H1 (cell line): ENCODE measurements at regions not wholly inside any gene's neighbourhood (a gene's known extent, or its start where the extent isn't known, plus 50 kb on each side); places are given as distances from the start of the nearest gene placed in this dataset.

Source experiments
- CTCF ChIA-PET: fragments of 300-600 bp; sonication (Branson Sonifier 250); formaldehyde crosslinking; loops from one replicate; lab custom pipeline; 2021; ENCODE audit not compliant: partially characterized antibody; lab: Charles Lee
- POLR2A ChIA-PET: fragments of 300-600 bp; sonication (Branson Sonifier 250); formaldehyde crosslinking; loops from one replicate; lab custom pipeline; 2021; ENCODE audit warnings: inconsistent platforms; ENCODE audit not compliant: partially characterized antibody; lab: Charles Lee
- DNase-seq, 2 experiments: peaks; one replicate each; pipeline versions ENCODE4 v3.0.0 to v3.0.0-alpha.2; 2010 to 2022; ENCODE audit warnings: low spot score in 2 of 2, low read depth in 1 of 2, mixed read lengths in 1 of 2
- FAIRE-seq: peaks from 2 replicates; lab custom pipeline; 2011; peaks lifted over from hg19 to GRCh38; lab: Jason Lieb, UNC
- H2AFZ ChIP-seq: 2 replicates; pipeline ENCODE4 v1.8.1; 2012; ENCODE audit warnings: low read length, inconsistent platforms
- H2AK5ac ChIP-seq: 2 replicates; pipeline ENCODE4 v1.6.1; 2013; ENCODE audit warnings: low read depth, low read length
- H2BK120ac ChIP-seq: replicated peaks from 2 replicates; pipeline ENCODE3; 2013; ENCODE audit warnings: low read depth, low read length, inconsistent platforms
- H2BK12ac ChIP-seq: 2 replicates; pipeline ENCODE4 v1.6.1; 2013; ENCODE audit warnings: low read depth, low read length
- H2BK15ac ChIP-seq: 2 replicates; pipeline ENCODE4 v1.6.1; 2013; ENCODE audit warnings: low read length
- H2BK20ac ChIP-seq: 2 replicates; pipeline ENCODE4 v1.6.1; 2013; ENCODE audit warnings: low read length
- H2BK5ac ChIP-seq: 2 replicates; pipeline ENCODE4 v1.6.1; 2013; ENCODE audit warnings: low read depth, low read length
- H3K14ac ChIP-seq: 2 replicates; pipeline ENCODE4 v1.6.1; 2013; ENCODE audit warnings: inconsistent platforms; ENCODE audit not compliant: insufficient read length
- H3K18ac ChIP-seq: 2 replicates; pipeline ENCODE4 v1.6.1; 2013; ENCODE audit warnings: low read length; ENCODE audit errors: extremely low read depth
- H3K23ac ChIP-seq: 2 replicates; pipeline ENCODE4 v1.6.1; 2013; ENCODE audit warnings: inconsistent platforms; ENCODE audit not compliant: insufficient read length
- H3K23me2 ChIP-seq: 2 replicates; pipeline ENCODE4 v1.6.1; 2013; ENCODE audit warnings: low read depth, low read length
- H3K27ac ChIP-seq: 2 replicates; pipeline ENCODE4 v1.6.1; 2011; ENCODE audit warnings: low read depth, low read length, inconsistent platforms
- H3K27me3 ChIP-seq, 4 experiments: replicated peaks in 1 of 4; 1 replicate in 1 of 4; 2 replicates in 3 of 4; pipeline versions ENCODE4 v1.6.1 to v1.8.1; 2011 to 2013; ENCODE audit warnings: low read length in 3 of 4, mild to moderate bottlenecking in 3 of 4, inconsistent platforms in 2 of 4, mixed read lengths in 2 of 4, moderate library complexity in 1 of 4; ENCODE audit not compliant: control insufficient read depth in 3 of 4, insufficient read depth in 3 of 4; ENCODE audit errors: extremely low read depth in 1 of 4
- H3K36me3 ChIP-seq, 4 experiments: 2 replicates each; pipeline versions ENCODE4 v1.6.1 to v1.8.1; 2011 to 2013; ENCODE audit warnings: mild to moderate bottlenecking in 4 of 4, low read length in 3 of 4, moderate library complexity in 2 of 4, control low read depth in 1 of 4, inconsistent platforms in 1 of 4; ENCODE audit not compliant: insufficient read depth in 4 of 4, control insufficient read depth in 2 of 4
- H3K4ac ChIP-seq: replicated peaks from 2 replicates; pipeline ENCODE3; 2013; ENCODE audit warnings: low read length, low read depth, mixed read lengths, inconsistent platforms; ENCODE audit not compliant: insufficient read length
- H3K4me1 ChIP-seq, 4 experiments: replicated peaks in 1 of 4; 1 replicate in 1 of 4; 2 replicates in 3 of 4; pipeline versions ENCODE4 v1.6.1 to v1.8.1; 2011 to 2013; ENCODE audit warnings: low read length in 3 of 4, inconsistent platforms in 2 of 4, mixed read lengths in 1 of 4; ENCODE audit not compliant: insufficient read depth in 4 of 4, control insufficient read depth in 3 of 4
- H3K4me2 ChIP-seq, 2 experiments: 2 replicates each; pipeline versions ENCODE4 v1.6.1 to v1.8.1; 2011 to 2013; ENCODE audit warnings: low read depth in 2 of 2, low read length in 2 of 2, control low read depth in 1 of 2, inconsistent platforms in 1 of 2, mild to moderate bottlenecking in 1 of 2; ENCODE audit not compliant: insufficient read depth in 1 of 2
- H3K4me3 ChIP-seq, 4 experiments: fragments of 200-600, 300-600 bp in 1 of 4; sonication (generic), shearing (Covaris generic), sonication (Bioruptor Twin) in 1 of 4; 2 replicates each; pipeline versions ENCODE4 v1.5.1 to v1.8.1; 2011 to 2016; ENCODE audit warnings: low read length in 4 of 4, low read depth in 3 of 4, control low read depth in 2 of 4, inconsistent platforms in 2 of 4, mild to moderate bottlenecking in 2 of 4, mixed read lengths in 1 of 4, moderate library complexity in 1 of 4; ENCODE audit not compliant: insufficient read depth in 2 of 4; ENCODE audit errors: extremely low read depth in 1 of 4
- H3K56ac ChIP-seq: replicated peaks from 2 replicates; pipeline ENCODE3; 2013; ENCODE audit warnings: low read depth, mild to moderate bottlenecking, mixed read lengths, low read length, inconsistent platforms; ENCODE audit not compliant: insufficient read length
- H3K79me1 ChIP-seq: 2 replicates; pipeline ENCODE4 v1.6.1; 2013; ENCODE audit warnings: low read depth, low read length, control low read depth
- H3K79me2 ChIP-seq, 2 experiments: 2 replicates each; pipeline versions ENCODE4 v1.6.1 to v1.8.1; 2012 to 2013; ENCODE audit warnings: low read length in 2 of 2, mild to moderate bottlenecking in 2 of 2, inconsistent platforms in 1 of 2; ENCODE audit not compliant: insufficient read depth in 2 of 2, control insufficient read depth in 1 of 2
- H3K9ac ChIP-seq, 4 experiments: replicated peaks in 1 of 4; 1 replicate in 1 of 4; 2 replicates in 3 of 4; pipeline versions ENCODE4 v1.6.1 to v1.8.1; 2011 to 2013; ENCODE audit warnings: low read depth in 3 of 4, low read length in 3 of 4, control low read depth in 2 of 4, mild to moderate bottlenecking in 2 of 4, moderate library complexity in 2 of 4, inconsistent platforms in 1 of 4; ENCODE audit errors: extremely low read depth in 1 of 4
- H3K9me3 ChIP-seq, 2 experiments: 2 replicates each; pipeline versions ENCODE4 v1.6.1 to v1.8.1; 2012 to 2013; ENCODE audit warnings: mild to moderate bottlenecking in 2 of 2, moderate library complexity in 2 of 2, control low read depth in 1 of 2, inconsistent platforms in 1 of 2, low read depth in 1 of 2, low read length in 1 of 2, mixed read lengths in 1 of 2; ENCODE audit not compliant: insufficient read depth in 2 of 2
- H4K20me1 ChIP-seq, 2 experiments: replicated peaks in 1 of 2; 2 replicates each; pipeline versions ENCODE3 to v1.8.1; 2011 to 2013; ENCODE audit warnings: inconsistent platforms in 2 of 2, low read length in 2 of 2, mild to moderate bottlenecking in 1 of 2; ENCODE audit not compliant: insufficient read depth in 2 of 2, control insufficient read depth in 1 of 2
- H4K5ac ChIP-seq: 2 replicates; pipeline ENCODE4 v1.6.1; 2013; ENCODE audit warnings: low read length, low read depth, mixed read lengths, inconsistent platforms; ENCODE audit not compliant: insufficient read length
- H4K8ac ChIP-seq: 2 replicates; pipeline ENCODE4 v1.8.0; 2013; ENCODE audit warnings: mild to moderate bottlenecking, moderate library complexity, low read length, inconsistent platforms; ENCODE audit not compliant: insufficient read depth; ENCODE audit errors: extremely low read depth
- H4K91ac ChIP-seq: replicated peaks from 2 replicates; pipeline ENCODE3; 2013; ENCODE audit warnings: low read length, mixed read lengths, inconsistent platforms; ENCODE audit not compliant: insufficient read length
- BACH1 ChIP-seq: IDR thresholded peaks from 2 replicates; pipeline ENCODE4 v1.6.1; 2012; ENCODE audit warnings: low read length, improper control_type of control experiment
- CHD1 ChIP-seq: IDR thresholded peaks from 2 replicates; pipeline ENCODE4 v1.6.1; 2012; ENCODE audit warnings: low read depth, low read length, improper control_type of control experiment
- CREB1 ChIP-seq: IDR thresholded peaks from 2 replicates; pipeline ENCODE4 v1.6.1; 2012; ENCODE audit warnings: inconsistent platforms
- CTBP2 ChIP-seq: IDR thresholded peaks from 2 replicates; pipeline ENCODE4 v1.7.0; 2011; ENCODE audit warnings: borderline replicate concordance, mild to moderate bottlenecking, moderate library complexity, mixed read lengths, low read length; ENCODE audit not compliant: insufficient read depth, insufficient read length
- JUN ChIP-seq: IDR thresholded peaks from 2 replicates; pipeline ENCODE4 v1.6.1; 2011; ENCODE audit warnings: low read depth, mild to moderate bottlenecking, improper control_type of control experiment, low read length
- JUND ChIP-seq: IDR thresholded peaks from 2 replicates; pipeline ENCODE4 v1.6.1; 2011; ENCODE audit warnings: mild to moderate bottlenecking, improper control_type of control experiment, low read length
- KDM1A ChIP-seq: fragments of 200-600, 300-600 bp; sonication (generic); IDR thresholded peaks from 2 replicates; pipeline ENCODE4 v1.7.1; 2016; ENCODE audit warnings: mild to moderate bottlenecking, low read length, borderline replicate concordance
- POLR2A ChIP-seq, 2 experiments: IDR thresholded peaks; 1 replicate in 1 of 2; 2 replicates in 1 of 2; pipeline ENCODE4 v1.6.1; 2011; ENCODE audit warnings: low read depth in 2 of 2, low read length in 2 of 2, mild to moderate bottlenecking in 2 of 2; ENCODE audit errors: control extremely low read depth in 1 of 2
- SIRT6 ChIP-seq: IDR thresholded peaks from one replicate; pipeline ENCODE4 v1.7.1; 2012; ENCODE audit warnings: low read length, inconsistent platforms
- SP4 ChIP-seq: IDR thresholded peaks from 2 replicates; pipeline ENCODE4 v1.6.1; 2012; ENCODE audit warnings: low read length, inconsistent platforms
- SUZ12 ChIP-seq: fragments of 200-600 bp; sonication (generic); IDR thresholded peaks from 2 replicates; pipeline ENCODE4 v1.6.1; 2012; ENCODE audit warnings: mild to moderate bottlenecking, inconsistent platforms, low read length, moderate library complexity, mixed read lengths
- TEAD4 ChIP-seq: IDR thresholded peaks from 2 replicates; pipeline ENCODE4 v1.6.1; 2012; ENCODE audit warnings: low read depth, low read length, inconsistent platforms, mixed read lengths
- WGBS, 2 experiments: shearing (Covaris generic) in 1 of 2; methylation state at CpG; one replicate each; pipeline versions ENCODE4 v1.1.6 to v1.1.7; 2013 to 2015; ENCODE audit warnings: low lambda C conversion rate in 2 of 2, mixed read lengths in 2 of 2, inconsistent platforms in 1 of 2, low coverage in 1 of 2, missing lambda C conversion rate in 1 of 2; ENCODE audit not compliant: insufficient replicate concordance in 2 of 2, insufficient coverage in 1 of 2, insufficient read length in 1 of 2; ENCODE audit errors: extremely low coverage in 1 of 2, missing lambda C conversion rate in 1 of 2; 5-methylcytosine and 5-hydroxymethylcytosine counted together
- TF ChIP-seq, protein P1 (sequence below), 3 experiments: IDR thresholded peaks; 1 replicate in 2 of 3; 2 replicates in 1 of 3; pipeline versions ENCODE4 v1.5.1 to v1.6.1; 2011; ENCODE audit warnings: low read length in 3 of 3, mild to moderate bottlenecking in 3 of 3, inconsistent platforms in 2 of 3, low read depth in 1 of 3, moderate library complexity in 1 of 3; ENCODE audit not compliant: insufficient read depth in 1 of 3; ENCODE audit errors: control extremely low read depth in 1 of 3

DNA sequence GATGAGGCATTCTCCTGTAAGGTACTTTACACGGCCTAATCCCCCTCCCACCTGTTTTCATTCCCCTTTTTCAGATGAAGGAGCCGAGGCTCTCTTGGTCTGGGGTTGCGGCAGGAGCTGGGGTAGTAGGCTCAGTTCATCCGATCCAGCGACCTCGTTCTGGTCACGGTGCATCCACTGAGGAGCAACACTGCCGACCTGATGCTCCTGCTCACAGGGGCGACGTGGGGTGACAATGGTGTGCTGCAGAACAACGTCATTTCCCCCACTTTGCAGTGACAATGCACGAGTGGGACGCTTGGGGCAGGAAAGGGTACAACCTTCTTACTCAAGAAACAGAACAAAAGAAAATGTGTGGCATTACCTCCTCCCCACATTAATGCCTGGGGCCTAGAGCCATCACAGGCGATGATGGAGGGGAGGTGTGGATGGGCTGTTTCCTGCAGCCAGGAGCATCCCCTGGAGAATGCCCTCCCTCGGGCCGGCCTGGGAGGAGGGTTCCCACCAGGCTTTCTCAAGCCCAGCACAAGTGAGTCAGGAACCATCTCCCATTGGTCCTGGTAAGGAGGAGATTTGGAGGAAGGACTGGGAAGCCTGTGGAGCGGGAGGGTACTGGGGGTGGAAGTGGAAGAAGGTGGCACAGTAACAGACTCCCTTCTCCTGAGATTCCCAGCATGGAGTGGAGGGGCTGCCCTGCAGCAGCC lies 125.6 kb downstream of the SPATA19 start:
- H3K23ac ChIP-seq: no peak overlapping the region
- CTCF ChIA-PET: interaction anchor here (1.0 to 1.1 kb wide), 2 partner anchors 8 to 11 kb away, joined by 3 read pairs; no protein-coding TSS in a partner anchor
- H3K23me2 ChIP-seq: peaks cover 3% of the 10 kb centered on the region; the same call in 1 of the 2 replicates
- H2BK120ac ChIP-seq: no peak overlapping the region
- no peaks in the 10 kb centered on the region for H3K9me3 ChIP-seq
- H3K14ac ChIP-seq: no peak overlapping the region
- POLR2A ChIA-PET: no interaction called here
- 86% methylated on average over 17 of the region's 17 CpGs; no CpG with 5 or more reads in 1 of the 2 experiments for WGBS, 2 experiments
- no peak overlapping the region for H3K4me3 ChIP-seq
- H3K18ac ChIP-seq: no peak overlapping the region
- DNase-seq (no peak), FAIRE-seq (no peak)
- H2BK20ac ChIP-seq: no peak overlapping the region
- no peak overlapping the region for H2BK5ac ChIP-seq
- H3K27me3 ChIP-seq: no peaks in the 10 kb centered on the region; a peak in 1 of 7 replicates
- no peak overlapping the region for H2BK12ac ChIP-seq
- H4K91ac ChIP-seq: no peak overlapping the region
- H2AFZ ChIP-seq: no peak overlapping the region
- H3K27ac ChIP-seq: no peak overlapping the region
- H4K20me1 ChIP-seq: no peaks in the 10 kb centered on the region
- no peaks in the 10 kb centered on the region for H3K79me2 ChIP-seq
- no peak overlapping the region for H4K8ac ChIP-seq
- no peaks in the 10 kb centered on the region for H3K79me1 ChIP-seq
- peaks cover 0 to 8% (median under 1%) of the 10 kb centered on the region in 4 experiments; a peak in 3 of 7 replicates for H3K4me1 ChIP-seq
- no peak overlapping the region for H2AK5ac ChIP-seq
- H2BK15ac ChIP-seq: no peak overlapping the region
- H3K36me3 ChIP-seq: no peaks in the 10 kb centered on the region
- no peak overlapping the region for H3K56ac ChIP-seq
- H3K4me2 ChIP-seq: no peak overlapping the region
- H3K9ac ChIP-seq: no peak overlapping the region
- no peak overlapping the region for H4K5ac ChIP-seq
- no peak overlapping the region for H3K4ac ChIP-seq
- TF ChIP-seq, protein P1, sequence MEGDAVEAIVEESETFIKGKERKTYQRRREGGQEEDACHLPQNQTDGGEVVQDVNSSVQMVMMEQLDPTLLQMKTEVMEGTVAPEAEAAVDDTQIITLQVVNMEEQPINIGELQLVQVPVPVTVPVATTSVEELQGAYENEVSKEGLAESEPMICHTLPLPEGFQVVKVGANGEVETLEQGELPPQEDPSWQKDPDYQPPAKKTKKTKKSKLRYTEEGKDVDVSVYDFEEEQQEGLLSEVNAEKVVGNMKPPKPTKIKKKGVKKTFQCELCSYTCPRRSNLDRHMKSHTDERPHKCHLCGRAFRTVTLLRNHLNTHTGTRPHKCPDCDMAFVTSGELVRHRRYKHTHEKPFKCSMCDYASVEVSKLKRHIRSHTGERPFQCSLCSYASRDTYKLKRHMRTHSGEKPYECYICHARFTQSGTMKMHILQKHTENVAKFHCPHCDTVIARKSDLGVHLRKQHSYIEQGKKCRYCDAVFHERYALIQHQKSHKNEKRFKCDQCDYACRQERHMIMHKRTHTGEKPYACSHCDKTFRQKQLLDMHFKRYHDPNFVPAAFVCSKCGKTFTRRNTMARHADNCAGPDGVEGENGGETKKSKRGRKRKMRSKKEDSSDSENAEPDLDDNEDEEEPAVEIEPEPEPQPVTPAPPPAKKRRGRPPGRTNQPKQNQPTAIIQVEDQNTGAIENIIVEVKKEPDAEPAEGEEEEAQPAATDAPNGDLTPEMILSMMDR (IDR thresholded peaks at IDR 0.05; ENCODE audit: control extremely low read depth in 1 of 3, insufficient read depth in 1 of 3, low read depth in 1 of 3, low read length in 3 of 3): no peak
- no peak for TF ChIP-seq CHD1
- TF ChIP-seq SUZ12: no peak
- no peak for TF ChIP-seq KDM1A
- no peak for TF ChIP-seq JUND
- TF ChIP-seq SP4: no peak
- TF ChIP-seq CTBP2: no peak
- TF ChIP-seq CREB1: no peak
- TF ChIP-seq SIRT6: no peak
- TF ChIP-seq POLR2A (IDR thresholded peaks at IDR 0.05; ENCODE audit: control extremely low read depth in 1 of 2, low read depth in 2 of 2, low read length in 2 of 2): no peak
- TF ChIP-seq JUN: no peak
- no peak for TF ChIP-seq BACH1
- TF ChIP-seq TEAD4: no peak
